ENCODE measurements at regions not wholly inside any gene's neighbourhood (a gene's known extent, or its start where the extent isn't known, plus 50 kb on each side); places are given as distances from the start of the nearest gene placed in this dataset.

- no peak for DNase-seq
These were observed 65.9 kb upstream of the FBRSL1 start for GRCh38 chr12:132423820-132424645.

- no peak for DNase-seq
These were observed 66.6 kb upstream of the FBRSL1 start for GRCh38 chr12:132423251-132423819.

GRCh38 chr12:132422381-132423043, 67.4 kb upstream of the FBRSL1 start:
- DNase-seq = no peak

GRCh38 chr12:132422040-132422380, 67.9 kb upstream of the FBRSL1 start:
- no peak for DNase-seq

- DNase-seq = no peak
These were observed 70.2 kb upstream of the FBRSL1 start for GRCh38 chr12:132419631-132420246.

- no peak for DNase-seq
These were observed 71.5 kb upstream of the FBRSL1 start for GRCh38 chr12:132418393-132418925.

GRCh38 chr12:132417741-132418140, 72.2 kb upstream of the FBRSL1 start:
- no peak for DNase-seq

GRCh38 chr12:132416827-132417226, 73.1 kb upstream of the FBRSL1 start:
- DNase-seq = no peak

GRCh38 chr12:132416121-132416673, 73.8 kb upstream of the FBRSL1 start:
- no peak for DNase-seq

- no peak for DNase-seq
These were observed 74.4 kb upstream of the FBRSL1 start for GRCh38 chr12:132415327-132416120.

- DNase-seq = peak; percentile 80 to 83
These were observed 75.2 kb upstream of the FBRSL1 start for GRCh38 chr12:132414634-132415326.

- DNase-seq = peak in 1 of 2 experiments; percentile 22
These were observed 75.9 kb upstream of the FBRSL1 start for GRCh38 chr12:132413931-132414588.

- no peak for DNase-seq
These were observed 78.5 kb upstream of the FBRSL1 start for GRCh38 chr12:132411457-132411856.

- no peak for DNase-seq
These were observed 79.1 kb upstream of the FBRSL1 start for GRCh38 chr12:132410849-132411248.

- DNase-seq = no peak
These were observed 79.7 kb upstream of the FBRSL1 start for GRCh38 chr12:132410296-132410625.

- DNase-seq = no peak
These were observed 80.3 kb upstream of the FBRSL1 start for GRCh38 chr12:132409495-132410295.

GRCh38 chr12:132408626-132409494, 79.5 kb upstream of the GALNT9 start:
- DNase-seq = no peak

- no peak for DNase-seq
These were observed 78.6 kb upstream of the GALNT9 start for GRCh38 chr12:132407992-132408391.

- no peak for DNase-seq
These were observed 78.1 kb upstream of the GALNT9 start for GRCh38 chr12:132407451-132407961.
